Endothelial cell of umbilical vein (primary cell): ENCODE measurements at regions not wholly inside any gene's neighbourhood (a gene's known extent, or its start where the extent isn't known, plus 50 kb on each side); places are given as distances from the start of the nearest gene placed in this dataset.

Experiments
- BruUV-seq: library from RNA; stranded (reverse); fragments of 400-500 nt; replicated peaks from 2 replicates; lab custom pipeline; 2021; lab: Mats Ljungman, UMichigan
- CTCF ChIA-PET: fragments of 300-600, 350-600 bp; sonication (Branson Sonifier 250); formaldehyde crosslinking; loops from one replicate; lab custom pipeline; 2021; ENCODE audit warnings: antibody characterized with exemption, inconsistent platforms; lab: Charles Lee
- POLR2A ChIA-PET: fragments of 300-600, 350-600 bp; sonication (Branson Sonifier 250); formaldehyde crosslinking; loops from one replicate; lab custom pipeline; 2021; ENCODE audit warnings: antibody characterized with exemption, inconsistent platforms; lab: Charles Lee
- DNase-seq: peaks from one replicate; pipeline ENCODE4 v3.0.0-alpha.2; 2011; ENCODE audit warnings: low read depth, low spot score
- FAIRE-seq: peaks from 2 replicates; lab custom pipeline; 2011; peaks lifted over from hg19 to GRCh38; lab: Jason Lieb, UNC
- H2AFZ ChIP-seq: 2 replicates; pipeline ENCODE4 v1.6.0; 2012; ENCODE audit warnings: low read depth, low read length, control low read depth, inconsistent platforms
- H3K27ac ChIP-seq: 2 replicates; pipeline ENCODE4 v1.5.1; 2011; ENCODE audit warnings: low read depth, mild to moderate bottlenecking, control low read depth, low read length, moderate library complexity; ENCODE audit not compliant: insufficient read depth
- H3K27me3 ChIP-seq, 2 experiments: 2 replicates each; pipeline versions ENCODE4 v1.6.0 to v1.6.1; 2011; ENCODE audit warnings: low read length in 2 of 2, mixed read lengths in 1 of 2; ENCODE audit not compliant: control insufficient read depth in 2 of 2, insufficient read depth in 2 of 2
- H3K36me3 ChIP-seq, 2 experiments: 2 replicates in 1 of 2; 3 replicates in 1 of 2; pipeline ENCODE4 v1.5.1; 2011; ENCODE audit warnings: low read length in 2 of 2, mild to moderate bottlenecking in 1 of 2, moderate library complexity in 1 of 2; ENCODE audit not compliant: control insufficient read depth in 2 of 2, insufficient read depth in 2 of 2; ENCODE audit errors: extremely low read depth in 1 of 2
- H3K4me1 ChIP-seq: 3 replicates; pipeline ENCODE4 v1.5.1; 2011; ENCODE audit warnings: mild to moderate bottlenecking, low read length; ENCODE audit not compliant: control insufficient read depth, insufficient read depth; ENCODE audit errors: extremely low read depth
- H3K4me2 ChIP-seq: 2 replicates; pipeline ENCODE4 v1.6.1; 2011; ENCODE audit warnings: low read length, control low read depth, mixed read lengths; ENCODE audit not compliant: insufficient read depth
- H3K4me3 ChIP-seq, 3 experiments: fragments of 200-600 bp in 1 of 3; sonication (generic), shearing (Covaris generic) in 1 of 3; replicated peaks in 1 of 3; 2 replicates each; pipeline ENCODE4 v1.5.1; 2011 to 2016; ENCODE audit warnings: control low read depth in 3 of 3, low read length in 3 of 3, mild to moderate bottlenecking in 2 of 3, inconsistent platforms in 1 of 3, low read depth in 1 of 3, moderate library complexity in 1 of 3; ENCODE audit not compliant: insufficient read depth in 1 of 3
- H3K79me2 ChIP-seq: 2 replicates; pipeline ENCODE4 v1.6.0; 2012; ENCODE audit warnings: low read length, inconsistent platforms; ENCODE audit not compliant: control insufficient read depth, insufficient read depth
- H3K9ac ChIP-seq: replicated peaks from 2 replicates; pipeline ENCODE3; 2011; ENCODE audit warnings: low read length, control low read depth; ENCODE audit not compliant: insufficient read depth; ENCODE audit errors: extremely low read depth
- H3K9me1 ChIP-seq: replicated peaks from 3 replicates; pipeline ENCODE4 v1.6.0; 2011; ENCODE audit warnings: mild to moderate bottlenecking, low read length; ENCODE audit not compliant: control insufficient read depth, insufficient read depth; ENCODE audit errors: extremely low read depth
- H3K9me3 ChIP-seq: replicated peaks from 2 replicates; pipeline ENCODE4 v1.5.1; 2012; ENCODE audit warnings: low read length, inconsistent platforms; ENCODE audit not compliant: control insufficient read depth, insufficient read depth
- H4K20me1 ChIP-seq: replicated peaks from 2 replicates; pipeline ENCODE3; 2011; ENCODE audit warnings: mild to moderate bottlenecking, low read length; ENCODE audit not compliant: control insufficient read depth, insufficient read depth; ENCODE audit errors: extremely low read depth
- CTCF ChIP-seq, 2 donors: IDR thresholded peaks; 1 replicate in 1 of 2; 2 replicates in 1 of 2; pipeline ENCODE4 v1.5.1; 2011; ENCODE audit warnings: low read length in 2 of 2, mild to moderate bottlenecking in 2 of 2, moderate library complexity in 2 of 2, control low read depth in 1 of 2, inconsistent platforms in 1 of 2, low read depth in 1 of 2; ENCODE audit not compliant: insufficient read depth in 1 of 2; ENCODE audit errors: extremely low read depth in 1 of 2
- EZH2 ChIP-seq: IDR thresholded peaks from 2 replicates; pipeline ENCODE4 v1.6.1; 2012; ENCODE audit warnings: borderline replicate concordance, low read depth, mild to moderate bottlenecking, moderate library complexity, low read length, inconsistent platforms; ENCODE audit not compliant: severe bottlenecking
- FOS ChIP-seq: IDR thresholded peaks from 2 replicates; pipeline ENCODE4 v1.6.1; 2011; ENCODE audit warnings: mild to moderate bottlenecking, low read length, moderate library complexity, borderline replicate concordance; ENCODE audit not compliant: insufficient read depth
- GATA2 ChIP-seq: IDR thresholded peaks from 2 replicates; pipeline ENCODE4 v1.7.0; 2011; ENCODE audit warnings: low read depth, mild to moderate bottlenecking, moderate library complexity, mixed read lengths, low read length; ENCODE audit not compliant: insufficient read length, insufficient read depth
- JUN ChIP-seq: IDR thresholded peaks from 2 replicates; pipeline ENCODE4 v1.6.1; 2011; ENCODE audit warnings: borderline replicate concordance, low read depth; ENCODE audit not compliant: insufficient read length, insufficient read depth
- MYC ChIP-seq: IDR thresholded peaks from one replicate; pipeline ENCODE4 v1.6.1; 2011; ENCODE audit warnings: mild to moderate bottlenecking, low read depth, low read length
- POLR2A ChIP-seq: IDR thresholded peaks from 2 replicates; pipeline ENCODE4 v1.6.1; 2012; ENCODE audit warnings: low read depth, mild to moderate bottlenecking, control low read depth, low read length
- POLR2AphosphoS5 ChIP-seq: IDR thresholded peaks from 2 replicates; pipeline ENCODE4 v1.6.1; 2012; ENCODE audit warnings: low read depth, mild to moderate bottlenecking, control low read depth, low read length, moderate library complexity; ENCODE audit not compliant: insufficient read depth
- dilution Hi-C: fragments of 300-500 bp; cut with MboI; formaldehyde crosslinking; loops from one replicate; pipeline ENCODE4 v1.15.0; 2019; ENCODE audit warnings: low sequenced_read_pairs; ENCODE audit not compliant: extremely low pct_ligation_motif_present
- intact Hi-C: fragments of 100-400 bp; cut with micrococcal nuclease; formaldehyde crosslinking; loops from one replicate; pipeline ENCODE4 v1.10.0; 2022
- TF ChIP-seq, protein P1 (sequence below): IDR thresholded peaks from 2 replicates; pipeline ENCODE4 v1.6.1; 2011; ENCODE audit not compliant: insufficient read depth, insufficient read length

GRCh38 chr1:213656039-213656438 lies 331.7 kb upstream of the PROX1 start:
- dilution Hi-C loops, result no loop called here
- Histone ChIP-seq H4K20me1 (no peaks in the 10 kb centered on the region), H3K9ac (no peak overlapping the region), H2AFZ (no peak overlapping the region), H3K79me2 (no peaks in the 10 kb centered on the region), H3K4me2 (no peak overlapping the region), H3K9me1 (no peaks in the 10 kb centered on the region), H3K36me3 (no peaks in the 10 kb centered on the region), H3K27ac (no peak overlapping the region), H3K4me3 (no peak overlapping the region), H3K27me3 (no peaks in the 10 kb centered on the region), H3K9me3 (no peaks in the 10 kb centered on the region), H3K4me1 (no peaks in the 10 kb centered on the region)
- FAIRE-seq (no peak), DNase-seq (no peak)
- CTCF ChIA-PET, result no interaction called here
- intact Hi-C loops, result no loop called here
- no peak for TF ChIP-seq FOS
- no peak for TF ChIP-seq POLR2A
- TF ChIP-seq POLR2AphosphoS5, result no peak
- TF ChIP-seq, protein P1, sequence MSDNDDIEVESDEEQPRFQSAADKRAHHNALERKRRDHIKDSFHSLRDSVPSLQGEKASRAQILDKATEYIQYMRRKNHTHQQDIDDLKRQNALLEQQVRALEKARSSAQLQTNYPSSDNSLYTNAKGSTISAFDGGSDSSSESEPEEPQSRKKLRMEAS, result no peak
- TF ChIP-seq MYC, result no peak
- TF ChIP-seq EZH2, result no peak
- TF ChIP-seq CTCF (IDR thresholded peaks at IDR 0.05; ENCODE audit: extremely low read depth in 1 of 2, insufficient read depth in 1 of 2, low read depth in 1 of 2, low read length in 2 of 2), result no peak
- TF ChIP-seq GATA2, result no peak
- no peak for TF ChIP-seq JUN
- POLR2A ChIA-PET, result no interaction called here
- BruUV-seq, result no TSS peak
